ENCODE measurements at regions not wholly inside any gene's neighbourhood (a gene's known extent, or its start where the extent isn't known, plus 50 kb on each side); places are given as distances from the start of the nearest gene placed in this dataset.

DNA sequence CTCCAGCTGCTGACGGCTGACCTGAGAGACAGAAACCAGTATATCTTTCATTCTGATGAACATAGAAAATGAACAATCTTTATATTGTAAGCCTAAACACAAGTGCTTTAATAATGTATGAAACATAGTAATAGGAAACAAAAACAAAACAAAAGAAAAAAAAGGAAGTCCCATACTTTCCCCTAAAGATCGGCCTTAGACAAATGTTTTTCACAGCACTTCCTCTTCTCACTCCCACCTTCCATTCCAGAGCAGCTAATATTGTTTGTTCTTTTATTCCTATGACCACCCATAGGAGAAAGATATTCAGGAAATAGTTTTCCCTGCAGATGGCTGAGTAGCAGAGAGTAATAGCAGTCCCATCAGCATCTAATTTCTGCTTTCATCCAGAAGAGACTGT, 194.4 kb upstream of the SLC27A6 start:
- in situ Hi-C loops (cut with HindIII; ENCODE audit: low pct_unique_long_range_greater_than_20kb, low sequenced_read_pairs), result no loop called here
- no peak for DNase-seq (ENCODE audit: low read depth)

DNA sequence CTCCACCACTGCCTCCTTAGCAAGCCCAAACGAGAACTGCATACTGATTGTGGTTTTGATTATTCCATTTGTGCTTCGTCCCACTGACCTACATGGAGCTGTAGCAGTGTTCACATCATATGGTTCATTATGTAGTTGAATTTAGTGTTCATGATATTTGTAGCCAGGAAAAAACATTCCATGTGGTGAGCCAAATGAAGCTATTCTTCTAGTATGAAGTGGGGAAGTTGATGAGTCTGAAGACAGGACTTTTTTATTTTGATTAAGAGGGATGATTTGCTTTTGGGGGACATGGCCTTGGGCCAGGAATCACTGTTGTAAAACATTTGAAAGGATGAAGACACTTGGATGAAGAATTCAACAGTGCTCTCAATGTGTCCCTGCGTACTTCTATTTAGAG, 192.9 kb upstream of the SLC27A6 start:
- in situ Hi-C loops (cut with HindIII; ENCODE audit: low pct_unique_long_range_greater_than_20kb, low sequenced_read_pairs), result no loop called here
- DNase-seq (ENCODE audit: low read depth), result no peak

DNA sequence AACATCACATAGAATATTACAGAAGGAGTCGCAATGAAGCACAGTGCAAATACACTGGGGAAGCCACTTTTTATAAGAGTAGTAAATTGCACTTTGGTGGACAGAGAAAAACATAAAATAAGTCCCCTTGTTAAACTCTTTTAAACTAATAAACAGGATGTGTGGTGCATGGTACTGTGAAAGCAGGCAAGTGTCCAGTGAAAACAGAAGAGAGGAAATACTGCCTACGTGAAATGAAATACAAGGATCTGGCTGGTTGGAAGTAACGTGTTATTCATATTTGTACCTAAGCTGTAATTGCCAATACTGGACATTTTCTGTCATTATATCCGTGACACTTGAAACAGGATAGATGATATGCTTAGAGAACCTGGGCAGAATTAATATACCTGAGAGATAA, 191.9 kb upstream of the SLC27A6 start:
- in situ Hi-C loops (cut with HindIII; ENCODE audit: low pct_unique_long_range_greater_than_20kb, low sequenced_read_pairs), result no loop called here
- DNase-seq (ENCODE audit: low read depth), result no peak

DNA sequence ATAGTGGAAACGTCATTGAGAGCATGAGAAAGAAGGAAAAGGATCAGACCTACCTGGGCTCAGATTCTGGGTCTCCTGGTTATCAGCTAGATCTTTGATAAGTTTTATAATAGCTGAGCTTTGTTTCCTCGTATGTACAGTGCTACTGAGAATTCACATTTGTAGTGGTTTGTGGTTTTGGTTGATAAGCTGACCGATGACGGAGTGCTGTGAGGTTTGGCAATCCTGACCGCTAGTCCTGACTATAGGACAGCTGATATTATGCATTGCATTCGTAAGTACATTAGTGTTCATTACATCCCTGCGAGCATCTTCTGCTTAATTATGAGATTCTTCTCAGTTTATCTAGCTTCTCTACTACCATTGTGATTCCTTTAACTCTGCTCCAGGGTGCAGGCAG, 190.7 kb upstream of the SLC27A6 start:
- no peak for DNase-seq (ENCODE audit: low read depth)
- in situ Hi-C loops (cut with HindIII; ENCODE audit: low pct_unique_long_range_greater_than_20kb, low sequenced_read_pairs), result no loop called here

DNA sequence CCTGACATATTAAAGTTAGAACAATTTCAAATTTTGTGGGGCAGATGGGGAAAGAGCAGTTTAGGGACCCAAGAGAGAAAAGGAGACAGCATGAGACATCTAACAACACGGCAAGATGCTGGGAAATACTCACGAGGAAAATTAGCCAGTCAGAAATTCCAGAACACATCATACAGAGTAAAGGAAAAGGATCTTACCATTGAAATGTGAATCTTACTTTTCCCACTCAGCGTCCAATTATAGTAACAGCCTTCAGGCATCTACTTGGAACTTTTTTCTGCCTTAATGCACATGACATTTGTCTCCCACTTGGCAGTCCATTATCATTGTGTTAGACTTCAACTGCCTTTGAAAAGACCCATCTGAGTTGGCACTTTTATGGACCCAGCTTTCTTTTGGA, 189.7 kb upstream of the SLC27A6 start:
- no peak for DNase-seq (ENCODE audit: low read depth)
- in situ Hi-C loops (cut with HindIII; ENCODE audit: low pct_unique_long_range_greater_than_20kb, low sequenced_read_pairs), result no loop called here

DNA sequence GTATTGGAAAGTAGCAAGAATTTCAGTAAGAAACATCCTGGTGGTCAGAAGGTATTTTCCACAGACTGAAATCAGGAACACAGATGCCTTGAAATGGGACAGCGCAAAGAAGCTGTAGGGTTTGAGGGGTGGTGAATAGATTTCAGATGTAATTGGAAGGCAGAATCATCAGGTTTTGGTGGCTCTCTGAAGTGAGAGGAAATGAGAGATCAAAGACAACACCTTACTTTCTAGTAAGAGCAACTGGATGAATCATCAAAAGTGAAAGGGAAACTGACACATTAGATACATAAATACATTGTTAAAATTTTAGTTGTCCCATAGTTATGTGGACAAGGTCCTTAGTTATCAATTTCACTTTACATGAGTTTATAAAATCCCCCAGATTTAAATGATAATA, 188.2 kb upstream of the SLC27A6 start:
- no peak for DNase-seq (ENCODE audit: low read depth)
- in situ Hi-C loops (cut with HindIII; ENCODE audit: low pct_unique_long_range_greater_than_20kb, low sequenced_read_pairs), result no loop called here

DNA sequence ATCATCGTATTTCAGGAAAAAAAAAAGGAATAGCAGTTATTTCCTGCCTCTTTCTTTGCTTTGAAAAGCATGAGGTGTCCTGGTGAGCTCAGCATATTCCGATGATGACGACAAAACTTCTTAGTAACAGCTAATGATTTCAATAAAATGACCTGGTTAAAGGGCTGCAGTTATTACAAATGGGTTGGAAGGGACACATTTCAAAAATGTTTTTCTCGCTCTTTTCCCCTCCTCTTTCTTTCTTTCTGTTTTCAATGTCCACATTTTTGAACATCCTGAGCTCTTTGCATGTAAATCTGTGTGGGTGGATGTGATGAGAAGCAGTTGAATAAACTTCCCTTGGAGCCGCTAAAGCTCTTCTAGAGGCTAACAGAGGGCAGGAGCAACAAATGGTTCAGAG, 186.8 kb upstream of the SLC27A6 start:
- DNase-seq (ENCODE audit: low read depth), result no peak
- in situ Hi-C loops (cut with HindIII; ENCODE audit: low pct_unique_long_range_greater_than_20kb, low sequenced_read_pairs), result no loop called here

DNA sequence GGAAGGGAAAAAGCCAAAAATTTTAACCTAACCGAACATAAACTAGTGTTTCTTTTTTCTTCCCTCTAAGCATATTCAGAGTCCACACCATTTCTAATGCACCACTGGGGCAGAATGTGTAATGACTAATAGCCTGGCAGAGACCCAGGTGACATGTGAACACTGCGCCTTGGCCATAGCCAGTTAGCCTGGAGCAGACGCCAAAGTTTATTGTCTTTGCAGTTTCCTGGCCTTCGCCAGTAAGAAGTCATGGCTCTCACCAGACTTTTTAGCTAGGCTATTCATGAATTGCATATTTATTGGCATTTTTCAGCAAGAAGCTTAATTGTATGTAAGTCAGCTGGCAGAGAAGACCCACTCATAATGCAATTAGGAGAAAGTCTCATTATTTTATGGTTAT, 182.8 kb upstream of the SLC27A6 start:
- DNase-seq (ENCODE audit: low read depth), result peak; percentile 34
- in situ Hi-C loops (cut with HindIII; ENCODE audit: low pct_unique_long_range_greater_than_20kb, low sequenced_read_pairs), result no loop called here

DNA sequence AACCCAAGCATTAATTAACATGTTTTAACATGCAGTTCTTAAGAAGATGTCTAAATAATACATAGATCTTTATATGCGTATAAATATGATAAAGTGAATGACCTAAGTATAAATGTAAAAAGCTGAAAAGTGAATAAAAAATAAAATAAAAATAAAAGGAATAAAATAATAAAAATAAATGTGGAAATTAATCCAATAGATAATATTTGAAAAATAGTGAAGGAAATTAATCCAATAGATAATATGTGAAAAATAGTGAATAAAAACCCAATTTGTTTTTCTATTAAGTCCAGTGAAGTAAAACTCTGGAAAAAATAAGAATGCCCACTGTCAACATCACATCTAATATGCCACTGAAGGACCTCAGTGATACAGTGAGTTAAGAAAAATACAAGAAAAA, 180.6 kb upstream of the SLC27A6 start:
- in situ Hi-C loops (cut with HindIII; ENCODE audit: low pct_unique_long_range_greater_than_20kb, low sequenced_read_pairs), result no loop called here
- DNase-seq (ENCODE audit: low read depth), result no peak

DNA sequence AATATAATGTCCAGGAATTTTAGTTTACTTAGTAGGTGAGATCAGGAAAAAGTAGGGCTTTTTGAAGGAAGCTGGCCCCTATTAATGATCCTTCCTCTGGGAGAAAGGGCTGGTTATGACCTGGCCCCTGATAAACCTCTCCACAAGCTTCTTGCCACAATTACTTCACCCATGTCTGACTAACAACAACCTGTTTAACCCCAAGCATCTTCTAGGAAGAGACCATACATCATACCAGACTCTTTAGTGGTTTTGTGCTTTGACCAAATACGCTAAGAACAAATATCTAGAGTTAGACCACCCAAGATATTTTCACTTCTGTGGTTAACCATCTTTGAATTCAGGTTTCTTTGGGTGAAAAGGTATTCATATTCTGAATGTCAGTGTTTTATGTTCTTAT, 174.0 kb upstream of the SLC27A6 start:
- no peak for DNase-seq (ENCODE audit: low read depth)
- in situ Hi-C loops (cut with HindIII; ENCODE audit: low pct_unique_long_range_greater_than_20kb, low sequenced_read_pairs), result no loop called here

DNA sequence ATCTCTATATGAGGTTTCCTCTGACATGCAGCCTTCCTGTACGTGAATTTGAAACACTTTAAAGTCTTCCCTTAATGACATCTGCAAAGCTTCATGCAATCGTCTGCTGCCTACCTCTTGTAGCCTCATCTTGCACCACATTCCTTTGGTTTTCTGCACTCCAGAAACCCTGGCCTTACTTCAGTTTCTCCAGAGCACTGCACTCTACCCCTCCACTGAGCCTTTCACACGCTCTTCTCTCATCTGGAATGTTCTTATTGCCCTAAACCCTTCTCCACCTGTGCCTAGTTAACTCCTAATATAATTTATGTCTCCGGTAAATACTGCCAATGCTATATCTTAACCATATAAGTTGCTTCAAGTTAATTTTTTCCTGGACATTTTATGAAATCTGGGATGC, 168.8 kb upstream of the SLC27A6 start:
- in situ Hi-C loops (cut with HindIII; ENCODE audit: low pct_unique_long_range_greater_than_20kb, low sequenced_read_pairs), result no loop called here
- no peak for DNase-seq (ENCODE audit: low read depth)

DNA sequence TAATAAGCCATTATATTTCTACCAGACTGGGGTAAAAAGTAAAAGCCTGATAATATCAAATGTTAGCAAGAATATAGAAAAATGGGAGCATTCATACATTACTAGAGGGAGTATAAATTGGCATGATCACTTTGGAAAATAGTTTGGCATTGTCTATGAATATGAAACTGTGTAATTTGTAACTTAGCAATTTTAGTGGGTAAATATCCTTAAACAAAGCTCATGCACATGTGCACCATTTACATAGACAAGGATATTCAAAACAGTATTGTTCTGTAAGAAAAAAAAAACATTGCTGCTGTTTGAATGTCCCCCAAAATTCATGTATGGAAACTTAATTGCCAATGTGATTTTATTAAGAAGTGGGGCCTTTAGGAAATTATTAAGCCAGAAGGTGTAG, 166.4 kb upstream of the SLC27A6 start:
- DNase-seq (ENCODE audit: low read depth), result no peak
- in situ Hi-C loops (cut with HindIII; ENCODE audit: low pct_unique_long_range_greater_than_20kb, low sequenced_read_pairs), result no loop called here

DNA sequence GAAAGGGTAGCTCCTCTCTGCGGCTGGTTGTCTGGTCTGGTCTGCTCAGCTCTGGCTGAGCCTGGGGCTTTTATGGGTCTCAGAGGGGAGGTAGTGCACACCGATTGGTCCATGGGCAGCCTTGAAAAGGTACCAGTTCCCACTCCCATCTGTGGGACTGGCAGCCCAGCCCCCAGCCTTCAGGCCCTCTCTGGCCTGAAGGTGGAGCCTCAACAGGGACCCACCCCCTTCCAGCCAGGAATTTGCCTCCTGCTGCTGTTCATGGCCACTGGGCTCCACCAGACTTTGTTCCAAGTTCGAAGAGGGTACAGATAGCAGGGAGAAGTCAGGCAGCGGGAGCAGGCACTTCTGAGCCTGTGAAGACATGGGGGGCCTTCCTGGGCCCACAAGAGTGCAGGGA, 165.3 kb upstream of the SLC27A6 start:
- no peak for DNase-seq (ENCODE audit: low read depth)
- in situ Hi-C loops (cut with HindIII; ENCODE audit: low pct_unique_long_range_greater_than_20kb, low sequenced_read_pairs), result no loop called here

DNA sequence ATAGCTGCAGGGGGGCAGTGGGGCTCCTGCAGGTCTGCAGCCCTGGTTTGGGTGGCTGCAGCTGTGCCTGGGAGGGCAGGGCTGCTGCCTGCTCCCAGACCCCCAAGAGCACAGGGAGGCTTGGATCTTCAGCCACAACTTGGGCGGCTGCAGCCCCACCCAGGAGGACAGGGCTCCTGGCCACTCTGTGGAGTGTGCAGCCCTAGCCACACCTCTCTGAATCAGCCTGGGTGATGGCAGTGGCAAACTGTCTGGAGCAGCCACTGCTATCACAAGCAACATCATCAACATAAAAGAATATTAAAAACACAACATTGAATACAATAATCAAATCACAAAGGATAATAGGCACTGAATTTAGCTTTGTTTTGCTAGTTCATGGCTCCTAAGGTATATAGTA, 164.9 kb upstream of the SLC27A6 start:
- in situ Hi-C loops (cut with HindIII; ENCODE audit: low pct_unique_long_range_greater_than_20kb, low sequenced_read_pairs), result no loop called here
- no peak for DNase-seq (ENCODE audit: low read depth)

DNA sequence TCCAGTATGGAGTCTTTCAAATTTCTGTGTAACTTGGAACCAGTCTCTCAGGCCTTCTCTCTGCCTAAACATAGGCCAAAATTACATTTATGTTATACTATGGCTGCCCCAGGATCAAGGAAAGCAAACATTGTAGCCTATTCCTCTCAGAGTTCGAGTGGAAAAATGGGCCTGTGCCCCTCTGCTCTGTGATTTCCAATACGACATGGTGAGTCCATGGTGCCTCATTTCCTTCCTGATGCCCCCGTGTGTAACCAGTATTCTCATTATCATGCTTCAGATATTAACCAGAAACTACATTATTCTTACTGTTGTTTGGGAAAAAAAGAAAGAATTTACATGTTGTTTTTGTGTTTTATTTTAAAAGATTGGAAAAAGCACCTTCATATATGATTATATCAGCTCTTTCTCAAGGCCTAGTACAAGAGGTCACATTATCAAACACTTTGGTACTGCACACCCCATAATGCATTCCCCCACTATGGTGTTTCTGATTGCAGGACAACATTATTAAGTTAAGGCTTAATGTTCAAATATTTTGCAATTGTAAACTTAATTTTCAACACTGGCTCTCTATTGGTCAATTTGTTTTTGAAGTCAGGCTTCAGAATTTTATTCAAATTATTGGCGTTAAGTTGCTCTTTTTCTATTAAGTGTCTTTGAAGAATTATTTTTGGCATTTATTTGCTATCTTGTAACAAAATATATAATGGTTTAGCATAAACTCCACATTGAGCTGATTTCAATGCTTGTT, 151.8 kb upstream of the SLC27A6 start:
- in situ Hi-C loops (cut with HindIII; ENCODE audit: low pct_unique_long_range_greater_than_20kb, low sequenced_read_pairs), result no loop called here
- no peak for DNase-seq (ENCODE audit: low read depth)

DNA sequence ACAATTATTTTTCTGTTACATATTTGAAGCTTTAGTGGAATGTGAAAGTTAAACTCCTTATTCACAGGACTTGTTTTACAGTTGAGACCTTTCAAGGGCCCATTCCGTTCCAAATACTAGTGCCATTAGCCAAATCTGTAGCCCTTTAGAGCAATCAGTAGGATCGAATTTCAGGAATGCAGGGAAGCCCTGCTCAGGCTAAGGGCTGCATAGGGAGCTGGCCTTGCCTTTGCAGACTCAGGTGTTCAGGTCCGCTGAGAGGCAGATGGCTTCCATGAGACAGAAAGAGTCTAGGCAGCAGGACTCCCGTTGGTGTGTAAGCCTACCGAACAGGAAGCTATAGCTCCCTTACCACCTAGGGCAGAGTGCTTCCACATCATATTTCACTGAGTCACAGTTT, 150.1 kb upstream of the SLC27A6 start:
- DNase-seq (ENCODE audit: low read depth), result no peak
- in situ Hi-C loops (cut with HindIII; ENCODE audit: low pct_unique_long_range_greater_than_20kb, low sequenced_read_pairs), result no loop called here

DNA sequence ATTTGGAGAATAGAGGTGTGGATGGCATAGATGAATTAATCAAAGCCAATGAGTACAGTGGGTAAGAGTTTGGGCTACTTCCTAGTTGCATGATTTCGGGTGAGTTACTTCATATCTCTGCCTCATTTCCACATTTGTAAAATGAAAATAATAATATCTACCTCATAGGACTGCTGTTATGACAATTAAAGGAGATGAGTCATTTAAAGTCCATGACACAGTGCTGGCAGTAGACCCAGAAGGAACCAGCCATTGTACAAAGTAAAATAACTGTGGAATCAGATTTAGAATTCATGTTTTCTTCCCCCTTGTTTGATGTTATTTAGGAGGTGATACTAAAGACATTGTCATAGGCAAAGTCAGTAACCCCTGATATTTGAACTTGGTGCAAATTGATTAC, 139.5 kb upstream of the SLC27A6 start:
- no peak for DNase-seq (ENCODE audit: low read depth)
- in situ Hi-C loops (cut with HindIII; ENCODE audit: low pct_unique_long_range_greater_than_20kb, low sequenced_read_pairs), result no loop called here

DNA sequence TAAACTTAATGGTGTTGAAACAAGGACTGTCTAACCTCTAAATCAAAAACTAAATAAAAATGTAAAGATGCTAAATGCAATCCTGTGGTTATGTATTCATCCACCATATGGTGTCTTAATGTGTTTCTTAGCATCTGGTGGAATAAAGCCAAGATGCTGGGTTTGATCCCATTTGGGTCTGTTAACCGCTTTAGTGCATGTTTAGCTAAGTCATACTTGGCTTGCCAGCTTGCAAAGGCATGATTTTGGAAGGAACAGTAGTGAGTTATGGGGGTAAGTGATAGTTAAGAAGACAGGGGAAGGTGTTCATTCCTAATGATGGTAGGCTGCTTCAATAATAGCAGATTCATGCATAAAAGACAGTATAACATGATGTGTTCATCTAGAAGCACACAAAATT, 139.0 kb upstream of the SLC27A6 start:
- in situ Hi-C loops (cut with HindIII; ENCODE audit: low pct_unique_long_range_greater_than_20kb, low sequenced_read_pairs), result no loop called here
- DNase-seq (ENCODE audit: low read depth), result no peak

DNA sequence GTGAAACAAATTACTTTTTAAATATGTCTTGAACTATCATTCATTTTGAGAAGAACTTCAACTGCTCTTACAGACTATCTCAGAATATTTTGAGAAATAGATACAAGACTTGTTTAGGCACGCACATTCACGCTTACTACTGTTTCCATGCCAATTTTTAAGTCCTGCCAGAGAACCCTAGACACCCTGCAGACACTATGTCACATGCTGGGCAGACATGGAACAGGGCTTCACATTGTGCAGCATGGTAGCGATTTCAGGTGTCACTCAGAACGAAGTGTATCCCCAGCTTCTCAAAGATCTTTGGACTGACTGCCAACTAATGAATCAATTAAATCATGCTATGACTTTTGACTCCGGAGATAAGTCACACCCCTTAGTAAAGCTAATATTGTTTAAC, 128.7 kb upstream of the SLC27A6 start:
- in situ Hi-C loops (cut with HindIII; ENCODE audit: low pct_unique_long_range_greater_than_20kb, low sequenced_read_pairs), result no loop called here
- DNase-seq (ENCODE audit: low read depth), result no peak

DNA sequence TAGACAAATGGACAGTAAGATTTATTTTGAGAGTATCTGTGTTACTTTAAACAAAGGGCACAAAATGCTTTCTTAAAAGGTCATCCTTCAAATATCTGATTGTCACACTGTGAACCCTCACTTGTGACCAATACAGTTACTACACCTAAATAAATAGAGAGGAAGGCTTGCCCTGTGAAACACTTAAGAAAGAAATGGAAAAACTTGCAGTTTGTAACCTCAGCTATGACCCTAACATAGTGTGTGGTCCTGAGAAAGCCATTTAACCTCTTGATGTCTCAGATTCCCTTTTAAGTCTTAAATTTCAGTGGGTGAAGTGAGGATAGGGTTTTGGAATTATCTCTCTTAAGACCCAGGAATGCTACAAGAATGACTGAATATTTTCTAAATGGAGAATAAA, 126.7 kb upstream of the SLC27A6 start:
- in situ Hi-C loops (cut with HindIII; ENCODE audit: low pct_unique_long_range_greater_than_20kb, low sequenced_read_pairs), result no loop called here
- DNase-seq (ENCODE audit: low read depth), result no peak

DNA sequence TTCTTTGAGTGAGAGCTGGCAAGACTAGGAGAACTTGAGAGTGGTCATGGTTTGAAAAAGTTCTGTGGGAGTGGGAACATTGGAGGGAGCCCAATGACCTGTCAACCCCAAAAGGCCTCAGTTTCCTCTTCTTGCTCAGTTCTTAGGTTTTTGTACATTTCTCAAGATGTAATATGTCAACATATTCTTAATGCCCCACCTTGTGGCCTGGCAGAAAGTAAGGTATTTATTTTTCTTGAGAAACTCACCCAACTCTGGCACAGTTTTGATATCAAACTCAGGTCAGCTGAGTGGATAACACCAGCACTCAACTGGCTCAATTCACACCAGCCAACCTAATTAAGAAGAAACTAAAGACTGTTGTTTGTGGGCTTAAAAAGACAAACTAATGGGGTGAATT, 123.0 kb upstream of the SLC27A6 start:
- in situ Hi-C loops (cut with HindIII; ENCODE audit: low pct_unique_long_range_greater_than_20kb, low sequenced_read_pairs), result no loop called here
- no peak for DNase-seq (ENCODE audit: low read depth)
